IMR-90 (cell line): ENCODE measurements at regions not wholly inside any gene's neighbourhood (a gene's known extent, or its start where the extent isn't known, plus 50 kb on each side); places are given as distances from the start of the nearest gene placed in this dataset.

ENCODE experiments used
- CHD1 ChIP-seq: IDR thresholded peaks from 2 replicates; pipeline ENCODE4 v1.6.1; 2012; ENCODE audit warnings: low read depth, low read length, improper control_type of control experiment
- CTCF ChIP-seq: conservative IDR thresholded peaks from 2 replicates; pipeline ENCODE4 v1.5.1; 2012; ENCODE audit warnings: mild to moderate bottlenecking, low read depth, low read length, improper control_type of control experiment
- POLR2A ChIP-seq: IDR thresholded peaks from 2 replicates; pipeline ENCODE4 v1.6.1; 2012; ENCODE audit warnings: mild to moderate bottlenecking, low read depth, low read length

- TF ChIP-seq POLR2A (no peak), CTCF (no peak), CHD1 (no peak)
Observed at GRCh38 chr2:5834501-5834900, 142.3 kb downstream of the SOX11 start.
